ENCODE measurements at regions not wholly inside any gene's neighbourhood (a gene's known extent, or its start where the extent isn't known, plus 50 kb on each side); places are given as distances from the start of the nearest gene placed in this dataset.

- DNase-seq (ENCODE audit: extremely low read depth, low read depth): no peak
- no peak for TF ChIP-seq CTCF (IDR thresholded peaks at IDR 0.05; ENCODE audit: low read depth, low read length)
These were observed 1198.9 kb upstream of the PCDH7 start for GRCh38 chr4:29521281-29521680.

- DNase-seq (ENCODE audit: extremely low read depth, low read depth): no peak
- TF ChIP-seq CTCF (IDR thresholded peaks at IDR 0.05; ENCODE audit: low read depth, low read length): no peak
These were observed 1183.4 kb upstream of the PCDH7 start for GRCh38 chr4:29536745-29537144.

- DNase-seq (ENCODE audit: extremely low read depth, low read depth): no peak
- TF ChIP-seq CTCF (IDR thresholded peaks at IDR 0.05; ENCODE audit: low read depth, low read length): no peak
These were observed 1181.1 kb upstream of the PCDH7 start for GRCh38 chr4:29538889-29539646.

GRCh38 chr4:29540439-29541102 is 1179.6 kb upstream of the PCDH7 start:
- TF ChIP-seq CTCF (IDR thresholded peaks at IDR 0.05; ENCODE audit: low read depth, low read length): no peak
- no peak for DNase-seq (ENCODE audit: extremely low read depth, low read depth)

GRCh38 chr4:29541757-29542156 is 1178.4 kb upstream of the PCDH7 start:
- TF ChIP-seq CTCF (IDR thresholded peaks at IDR 0.05; ENCODE audit: low read depth, low read length): no peak
- no peak for DNase-seq (ENCODE audit: extremely low read depth, low read depth)

GRCh38 chr4:29549342-29549741 is 1170.8 kb upstream of the PCDH7 start:
- no peak for DNase-seq (ENCODE audit: extremely low read depth, low read depth)
- no peak for TF ChIP-seq CTCF (IDR thresholded peaks at IDR 0.05; ENCODE audit: low read depth, low read length)

- no peak for DNase-seq (ENCODE audit: extremely low read depth, low read depth)
- no peak for TF ChIP-seq CTCF (IDR thresholded peaks at IDR 0.05; ENCODE audit: low read depth, low read length)
These were observed 1168.3 kb upstream of the PCDH7 start for GRCh38 chr4:29551821-29552220.
